ENCODE measurements at regions not wholly inside any gene's neighbourhood (a gene's known extent, or its start where the extent isn't known, plus 50 kb on each side); places are given as distances from the start of the nearest gene placed in this dataset.

- Histone ChIP-seq H3K9me3 (ENCODE audit: control insufficient read depth, low read length) (no peaks in the 10 kb centered on the region), H3K27ac (ENCODE audit: insufficient read depth, low read depth, low read length, poor library complexity, severe bottlenecking) (no peak overlapping the region), H3K4me3 (ENCODE audit: insufficient read depth, low read depth, low read length) (no peak overlapping the region), H3K4me1 (ENCODE audit: control insufficient read depth, insufficient read depth, low read length) (no peaks in the 10 kb centered on the region), H3K27me3 (ENCODE audit: control insufficient read depth, insufficient read depth, low read length, poor library complexity, severe bottlenecking) (no peaks in the 10 kb centered on the region), H3K36me3 (ENCODE audit: control insufficient read depth, insufficient read depth, low read length) (no peaks in the 10 kb centered on the region)
- WGBS, 2 experiments: 90 to 98% methylated on average over 2 of the region's 2 CpGs
These were observed 313.2 kb upstream of the MAP3K7 start for GRCh38 chr6:90900034-90900433.

- no peaks in the 10 kb centered on the region for H3K36me3 ChIP-seq (ENCODE audit: control insufficient read depth, insufficient read depth, low read length)
- no peak overlapping the region for H3K4me3 ChIP-seq (ENCODE audit: insufficient read depth, low read depth, low read length)
- no peaks in the 10 kb centered on the region for H3K4me1 ChIP-seq (ENCODE audit: control insufficient read depth, insufficient read depth, low read length)
- H3K27ac ChIP-seq (ENCODE audit: insufficient read depth, low read depth, low read length, poor library complexity, severe bottlenecking): no peak overlapping the region
- 93 to 97% methylated on average over 3 of the region's 4 CpGs for WGBS, 2 experiments
- no peaks in the 10 kb centered on the region for H3K9me3 ChIP-seq (ENCODE audit: control insufficient read depth, low read length)
- H3K27me3 ChIP-seq (ENCODE audit: control insufficient read depth, insufficient read depth, low read length, poor library complexity, severe bottlenecking): no peaks in the 10 kb centered on the region
These were observed 311.9 kb upstream of the MAP3K7 start for GRCh38 chr6:90898763-90899162.

GRCh38 chr6:90896075-90896547 lies 309.2 kb upstream of the MAP3K7 start:
- Histone ChIP-seq H3K27ac (ENCODE audit: insufficient read depth, low read depth, low read length, poor library complexity, severe bottlenecking) (no peak overlapping the region), H3K27me3 (ENCODE audit: control insufficient read depth, insufficient read depth, low read length, poor library complexity, severe bottlenecking) (no peaks in the 10 kb centered on the region), H3K4me1 (ENCODE audit: control insufficient read depth, insufficient read depth, low read length) (peaks cover 2% of the 10 kb centered on the region), H3K4me3 (ENCODE audit: insufficient read depth, low read depth, low read length) (no peak overlapping the region), H3K36me3 (ENCODE audit: control insufficient read depth, insufficient read depth, low read length) (no peaks in the 10 kb centered on the region), H3K9me3 (ENCODE audit: control insufficient read depth, low read length) (no peaks in the 10 kb centered on the region)
- WGBS, 2 experiments: 75 to 77% methylated on average over 3 of the region's 3 CpGs

- H3K36me3 ChIP-seq (ENCODE audit: control insufficient read depth, insufficient read depth, low read length): no peaks in the 10 kb centered on the region
- no peaks in the 10 kb centered on the region for H3K27me3 ChIP-seq (ENCODE audit: control insufficient read depth, insufficient read depth, low read length, poor library complexity, severe bottlenecking)
- H3K4me1 ChIP-seq (ENCODE audit: control insufficient read depth, insufficient read depth, low read length): peaks cover 7% of the 10 kb centered on the region
- no peak overlapping the region for H3K27ac ChIP-seq (ENCODE audit: insufficient read depth, low read depth, low read length, poor library complexity, severe bottlenecking)
- H3K4me3 ChIP-seq (ENCODE audit: insufficient read depth, low read depth, low read length): no peak overlapping the region
- no peaks in the 10 kb centered on the region for H3K9me3 ChIP-seq (ENCODE audit: control insufficient read depth, low read length)
- 89 to 91% methylated on average over 9 of the region's 9 CpGs for WGBS, 2 experiments
These were observed 308.6 kb upstream of the MAP3K7 start for GRCh38 chr6:90895299-90896074.

- Histone ChIP-seq H3K36me3 (ENCODE audit: control insufficient read depth, insufficient read depth, low read length) (no peaks in the 10 kb centered on the region), H3K4me3 (ENCODE audit: insufficient read depth, low read depth, low read length) (no peak overlapping the region), H3K9me3 (ENCODE audit: control insufficient read depth, low read length) (no peaks in the 10 kb centered on the region), H3K27me3 (ENCODE audit: control insufficient read depth, insufficient read depth, low read length, poor library complexity, severe bottlenecking) (no peaks in the 10 kb centered on the region), H3K27ac (ENCODE audit: insufficient read depth, low read depth, low read length, poor library complexity, severe bottlenecking) (no peak overlapping the region), H3K4me1 (ENCODE audit: control insufficient read depth, insufficient read depth, low read length) (peaks cover 16% of the 10 kb centered on the region)
- WGBS, 2 experiments: 91 to 95% methylated on average over 8 to 9 of the region's 9 CpGs
These were observed 307.6 kb upstream of the MAP3K7 start for GRCh38 chr6:90894285-90895130.

GRCh38 chr6:90893400-90893799 lies 306.5 kb upstream of the MAP3K7 start:
- H3K27ac ChIP-seq (ENCODE audit: insufficient read depth, low read depth, low read length, poor library complexity, severe bottlenecking): no peak overlapping the region
- no peaks in the 10 kb centered on the region for H3K36me3 ChIP-seq (ENCODE audit: control insufficient read depth, insufficient read depth, low read length)
- H3K9me3 ChIP-seq (ENCODE audit: control insufficient read depth, low read length): no peaks in the 10 kb centered on the region
- WGBS, 2 experiments: 93 to 99% methylated on average over 4 of the region's 4 CpGs
- peaks cover 16% of the 10 kb centered on the region for H3K4me1 ChIP-seq (ENCODE audit: control insufficient read depth, insufficient read depth, low read length)
- H3K27me3 ChIP-seq (ENCODE audit: control insufficient read depth, insufficient read depth, low read length, poor library complexity, severe bottlenecking): no peaks in the 10 kb centered on the region
- H3K4me3 ChIP-seq (ENCODE audit: insufficient read depth, low read depth, low read length): no peak overlapping the region

GRCh38 chr6:90892271-90892670 lies 305.4 kb upstream of the MAP3K7 start:
- WGBS, 2 experiments: 68 to 80% methylated on average over 2 to 3 of the region's 3 CpGs
- Histone ChIP-seq H3K36me3 (ENCODE audit: control insufficient read depth, insufficient read depth, low read length) (no peaks in the 10 kb centered on the region), H3K9me3 (ENCODE audit: control insufficient read depth, low read length) (no peaks in the 10 kb centered on the region), H3K27ac (ENCODE audit: insufficient read depth, low read depth, low read length, poor library complexity, severe bottlenecking) (no peak overlapping the region), H3K27me3 (ENCODE audit: control insufficient read depth, insufficient read depth, low read length, poor library complexity, severe bottlenecking) (no peaks in the 10 kb centered on the region), H3K4me1 (ENCODE audit: control insufficient read depth, insufficient read depth, low read length) (peaks cover 16% of the 10 kb centered on the region), H3K4me3 (ENCODE audit: insufficient read depth, low read depth, low read length) (no peak overlapping the region)

GRCh38 chr6:90891355-90891754 lies 304.5 kb upstream of the MAP3K7 start:
- Histone ChIP-seq H3K27me3 (ENCODE audit: control insufficient read depth, insufficient read depth, low read length, poor library complexity, severe bottlenecking) (no peaks in the 10 kb centered on the region), H3K27ac (ENCODE audit: insufficient read depth, low read depth, low read length, poor library complexity, severe bottlenecking) (no peak overlapping the region), H3K4me3 (ENCODE audit: insufficient read depth, low read depth, low read length) (no peak overlapping the region), H3K9me3 (ENCODE audit: control insufficient read depth, low read length) (no peaks in the 10 kb centered on the region), H3K36me3 (ENCODE audit: control insufficient read depth, insufficient read depth, low read length) (no peaks in the 10 kb centered on the region), H3K4me1 (ENCODE audit: control insufficient read depth, insufficient read depth, low read length) (peaks cover 16% of the 10 kb centered on the region)
- 88 to 91% methylated on average over 5 of the region's 5 CpGs for WGBS, 2 experiments

GRCh38 chr6:90890683-90891330 lies 303.9 kb upstream of the MAP3K7 start:
- H3K9me3 ChIP-seq (ENCODE audit: control insufficient read depth, low read length): no peaks in the 10 kb centered on the region
- no peaks in the 10 kb centered on the region for H3K36me3 ChIP-seq (ENCODE audit: control insufficient read depth, insufficient read depth, low read length)
- H3K27ac ChIP-seq (ENCODE audit: insufficient read depth, low read depth, low read length, poor library complexity, severe bottlenecking): no peak overlapping the region
- no peaks in the 10 kb centered on the region for H3K27me3 ChIP-seq (ENCODE audit: control insufficient read depth, insufficient read depth, low read length, poor library complexity, severe bottlenecking)
- peaks cover 16% of the 10 kb centered on the region for H3K4me1 ChIP-seq (ENCODE audit: control insufficient read depth, insufficient read depth, low read length)
- WGBS, 2 experiments: 27 to 32% methylated on average over 8 of the region's 8 CpGs
- no peak overlapping the region for H3K4me3 ChIP-seq (ENCODE audit: insufficient read depth, low read depth, low read length)

- Histone ChIP-seq H3K27me3 (ENCODE audit: control insufficient read depth, insufficient read depth, low read length, poor library complexity, severe bottlenecking) (no peaks in the 10 kb centered on the region), H3K4me3 (ENCODE audit: insufficient read depth, low read depth, low read length) (no peak overlapping the region), H3K27ac (ENCODE audit: insufficient read depth, low read depth, low read length, poor library complexity, severe bottlenecking) (no peak overlapping the region), H3K36me3 (ENCODE audit: control insufficient read depth, insufficient read depth, low read length) (no peaks in the 10 kb centered on the region), H3K9me3 (ENCODE audit: control insufficient read depth, low read length) (no peaks in the 10 kb centered on the region), H3K4me1 (ENCODE audit: control insufficient read depth, insufficient read depth, low read length) (peaks cover 16% of the 10 kb centered on the region)
These were observed 300.9 kb upstream of the MAP3K7 start for GRCh38 chr6:90887764-90888163.

Data from ectodermal cell (in vitro differentiated cells).